Activated CD8-positive, alpha-beta memory T cell treated with anti-CD3 and anti-CD28 coated beads, Interleukin-2, amount 10 ng/mL, durations not matched to agents 7 days and 5 days (primary cell): ENCODE measurements at regions not wholly inside any gene's neighbourhood (a gene's known extent, or its start where the extent isn't known, plus 50 kb on each side); places are given as distances from the start of the nearest gene placed in this dataset.
"Not testable (repeated sequence)": the region's sequence is repeated elsewhere in the genome, so short reads cannot be mapped to it uniquely, and the experiment has no call there.

Experiments used
- ATAC-seq: fragments of 150-1000 bp; cut with Tn5 transposase; one replicate; pipeline ENCODE4 v1.10.0; 2021; ENCODE audit warnings: moderate library complexity
- CTCF ChIA-PET: fragments of 350-600 bp; sonication (Branson Sonifier 250); formaldehyde crosslinking; loops from one replicate; lab custom pipeline; 2021; ENCODE audit warnings: antibody characterized with exemption; lab: Charles Lee
- DNase-seq: peaks from one replicate; pipeline ENCODE4 v3.0.0-alpha.2; 2020
- H3K27ac Mint-ChIP-seq: one replicate; pipeline ENCODE4 v1.8.0; 2021; ENCODE audit warnings: mild to moderate bottlenecking, mixed read lengths
- H3K27me3 Mint-ChIP-seq: one replicate; pipeline ENCODE4 v1.8.0; 2021; ENCODE audit warnings: mixed read lengths
- H3K36me3 Mint-ChIP-seq: one replicate; pipeline ENCODE4 v1.8.0; 2021; ENCODE audit warnings: mild to moderate bottlenecking, mixed read lengths
- H3K4me1 Mint-ChIP-seq: one replicate; pipeline ENCODE4 v1.8.0; 2021; ENCODE audit warnings: mixed read lengths
- H3K4me3 Mint-ChIP-seq: one replicate; pipeline ENCODE4 v1.8.0; 2021; ENCODE audit warnings: mild to moderate bottlenecking, moderate library complexity, mixed read lengths
- H3K9me3 Mint-ChIP-seq: one replicate; pipeline ENCODE4 v1.8.0; 2022; ENCODE audit warnings: low read depth, mixed read lengths

DNA sequence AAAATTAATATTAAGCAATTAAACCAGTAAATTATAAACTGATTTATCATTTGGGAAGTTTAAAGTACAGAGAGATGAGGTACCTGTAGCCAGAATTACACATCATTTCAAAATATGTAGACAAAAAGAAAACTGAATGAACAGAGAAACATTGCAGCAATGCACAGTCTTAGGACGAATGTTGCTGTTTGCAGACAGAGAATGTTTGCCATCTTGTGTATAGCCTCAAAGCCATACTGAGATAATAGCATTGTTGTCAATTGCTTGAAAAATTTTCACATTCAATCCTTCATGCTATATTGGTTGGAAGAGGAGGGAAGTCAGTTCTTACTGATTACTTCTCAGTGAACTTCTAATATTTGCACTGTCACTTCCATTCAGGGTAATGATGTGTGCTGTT lies 326.2 kb downstream of the PRR16 start:
- CTCF ChIA-PET, result no interaction called here
- H3K27me3 Mint-ChIP-seq, result no peaks in the 10 kb centered on the region
- H3K27ac Mint-ChIP-seq, result no peak overlapping the region
- DNase-seq (no peak), ATAC-seq (no peak)
- no peaks in the 10 kb centered on the region for H3K9me3 Mint-ChIP-seq
- H3K36me3 Mint-ChIP-seq, result no peaks in the 10 kb centered on the region
- no peaks in the 10 kb centered on the region for H3K4me1 Mint-ChIP-seq
- H3K4me3 Mint-ChIP-seq, result no peak overlapping the region

DNA sequence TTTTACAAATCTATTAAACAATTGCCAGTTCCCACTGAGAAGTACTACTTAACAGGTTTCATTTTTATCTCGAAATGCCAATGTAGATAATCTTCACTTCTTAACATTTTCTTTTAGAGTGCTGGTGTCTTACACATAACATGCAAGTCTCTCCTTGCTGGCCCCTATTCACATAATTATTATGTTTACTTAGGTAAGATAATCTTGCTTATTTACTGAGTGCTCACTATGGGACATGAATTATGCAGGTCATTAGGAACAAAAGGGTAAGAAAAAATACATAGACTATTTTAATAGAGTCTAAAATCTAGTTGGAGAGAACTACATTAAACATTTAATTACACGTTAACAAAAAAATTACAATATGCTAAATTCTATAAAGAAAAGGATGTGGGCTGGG lies 328.4 kb downstream of the PRR16 start:
- DNase-seq, result no peak
- CTCF ChIA-PET, result no interaction called here
- Mint-ChIP-seq H3K36me3 (no peaks in the 10 kb centered on the region), H3K9me3 (peaks cover 3% of the 10 kb centered on the region), H3K27me3 (no peaks in the 10 kb centered on the region), H3K4me3 (no peak overlapping the region), H3K4me1 (no peaks in the 10 kb centered on the region), H3K27ac (no peak overlapping the region)
- ATAC-seq, result no peak

DNA sequence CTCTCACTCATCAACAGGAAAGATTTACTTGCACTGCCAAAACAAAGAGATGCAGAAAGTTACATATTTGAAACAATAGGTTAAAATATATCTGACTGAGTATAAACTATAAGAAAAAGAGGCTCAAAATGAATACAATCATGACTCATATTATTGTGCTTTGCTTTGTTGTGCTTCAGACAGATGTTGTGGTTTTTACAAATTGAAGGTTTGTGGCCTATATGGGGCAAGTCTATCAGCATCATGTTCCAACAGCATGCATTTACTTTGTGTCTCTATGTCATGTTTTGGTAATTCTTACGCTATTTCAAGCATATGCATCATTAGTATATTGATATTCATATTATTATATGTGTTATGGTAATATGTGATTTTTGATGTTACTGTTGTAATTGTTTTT lies 330.0 kb downstream of the PRR16 start:
- no peak for ATAC-seq
- H3K4me3 Mint-ChIP-seq, result no peak overlapping the region
- CTCF ChIA-PET, result no interaction called here

DNA sequence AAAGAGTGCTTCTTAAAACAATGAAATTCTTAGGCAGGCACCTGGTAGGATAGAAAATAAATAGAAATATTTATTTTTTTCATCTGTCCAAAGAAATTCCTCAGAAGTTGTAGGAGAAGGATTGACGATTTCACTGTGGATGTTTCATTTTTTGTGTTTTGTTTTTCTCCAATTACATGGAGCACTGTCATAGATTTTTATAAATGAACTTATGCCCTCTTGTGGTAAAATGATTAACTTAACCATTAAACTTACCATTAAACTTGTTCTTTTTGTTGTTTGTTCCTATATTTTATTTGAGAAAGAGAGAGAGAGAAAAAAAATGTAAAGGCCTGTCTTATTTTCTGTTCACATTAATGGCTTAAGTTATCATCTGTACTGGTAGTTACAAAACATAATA lies 339.2 kb downstream of the PRR16 start:
- Mint-ChIP-seq H3K4me1 (no peaks in the 10 kb centered on the region), H3K27ac (no peak overlapping the region), H3K27me3 (no peaks in the 10 kb centered on the region), H3K4me3 (no peak overlapping the region), H3K9me3 (peaks cover 12% of the 10 kb centered on the region), H3K36me3 (no peaks in the 10 kb centered on the region)
- ATAC-seq, result no peak
- no peak for DNase-seq
- CTCF ChIA-PET, result no interaction called here

More for the DNA sequence above, 330.0 kb downstream of the PRR16 start:
- no peaks in the 10 kb centered on the region for H3K4me1 Mint-ChIP-seq
- no peaks in the 10 kb centered on the region for H3K27me3 Mint-ChIP-seq
- H3K36me3 Mint-ChIP-seq, result no peaks in the 10 kb centered on the region
- DNase-seq, result no peak
- peaks cover 3% of the 10 kb centered on the region for H3K9me3 Mint-ChIP-seq
- H3K27ac Mint-ChIP-seq, result no peak overlapping the region

DNA sequence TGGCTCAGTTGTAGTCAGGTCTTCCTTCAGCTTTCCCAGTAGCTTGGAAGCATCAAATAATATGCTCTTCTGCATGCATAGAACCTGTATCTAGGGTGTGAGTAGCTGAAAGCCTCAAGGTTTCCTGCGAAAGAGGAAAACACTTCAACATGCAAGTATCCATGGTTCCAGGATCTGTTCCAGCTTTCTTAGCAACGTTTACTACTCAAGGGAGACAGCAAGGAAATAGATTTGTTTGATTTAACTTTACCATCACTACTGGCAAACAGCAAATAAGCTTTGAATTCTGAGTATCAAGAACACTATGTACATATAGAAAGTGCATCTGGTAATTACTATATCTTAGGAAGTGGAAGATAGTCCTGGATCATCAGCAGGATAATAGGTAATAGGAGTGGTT lies 341.0 kb downstream of the PRR16 start:
- ATAC-seq (no peak), DNase-seq (no peak)
- no peaks in the 10 kb centered on the region for H3K27me3 Mint-ChIP-seq
- no peak overlapping the region for H3K4me3 Mint-ChIP-seq
- peaks cover 8% of the 10 kb centered on the region for H3K9me3 Mint-ChIP-seq
- CTCF ChIA-PET, result no interaction called here
- H3K36me3 Mint-ChIP-seq, result no peaks in the 10 kb centered on the region
- no peak overlapping the region for H3K27ac Mint-ChIP-seq
- H3K4me1 Mint-ChIP-seq, result no peaks in the 10 kb centered on the region

DNA sequence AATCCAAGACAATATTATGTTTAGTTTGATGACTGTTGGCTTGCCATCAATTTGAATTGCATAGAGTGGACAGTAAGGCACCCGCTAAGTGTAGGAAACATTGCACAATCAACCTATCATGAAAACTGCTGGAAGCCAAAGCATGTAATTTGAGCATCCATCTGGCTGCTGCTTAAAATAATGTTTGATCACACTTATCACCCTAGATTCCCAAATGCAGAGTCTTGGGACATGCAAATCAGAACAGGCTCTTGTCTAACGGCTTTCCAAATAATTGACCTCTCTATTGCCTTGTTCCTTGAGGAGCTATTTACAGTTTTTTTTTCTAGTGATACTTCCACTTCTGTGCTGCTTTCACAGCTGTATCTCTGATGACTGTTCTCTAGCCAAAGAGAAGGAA lies 342.1 kb downstream of the PRR16 start:
- DNase-seq, result no peak
- Mint-ChIP-seq H3K9me3 (peaks cover 8% of the 10 kb centered on the region), H3K27me3 (no peaks in the 10 kb centered on the region), H3K36me3 (no peaks in the 10 kb centered on the region), H3K4me1 (no peaks in the 10 kb centered on the region), H3K4me3 (no peak overlapping the region), H3K27ac (no peak overlapping the region)
- no peak for ATAC-seq
- CTCF ChIA-PET, result no interaction called here

DNA sequence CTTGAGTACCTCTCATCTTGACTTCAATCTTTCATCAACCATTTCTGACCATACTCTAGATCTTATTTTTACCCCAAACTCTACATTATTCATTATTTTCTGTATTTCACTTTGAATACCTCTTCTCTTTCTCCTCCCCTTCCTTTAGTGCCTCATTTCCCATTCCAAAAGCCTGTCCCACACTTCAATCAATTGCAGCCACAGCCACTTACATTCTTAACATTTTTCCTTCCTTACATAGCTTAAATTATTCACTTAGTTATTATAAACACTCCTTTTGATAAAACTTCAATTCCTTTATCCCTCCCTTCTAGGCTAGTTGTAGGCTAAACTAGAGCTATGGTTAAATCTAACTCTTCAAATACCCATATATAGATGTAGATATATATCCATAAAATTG lies 344.0 kb downstream of the PRR16 start:
- no peak for DNase-seq
- peaks cover 6% of the 10 kb centered on the region for H3K9me3 Mint-ChIP-seq
- no peak overlapping the region for H3K4me3 Mint-ChIP-seq
- no peak for ATAC-seq
- no peaks in the 10 kb centered on the region for H3K36me3 Mint-ChIP-seq
- no peaks in the 10 kb centered on the region for H3K4me1 Mint-ChIP-seq
- CTCF ChIA-PET, result no interaction called here
- no peaks in the 10 kb centered on the region for H3K27me3 Mint-ChIP-seq
- no peak overlapping the region for H3K27ac Mint-ChIP-seq

DNA sequence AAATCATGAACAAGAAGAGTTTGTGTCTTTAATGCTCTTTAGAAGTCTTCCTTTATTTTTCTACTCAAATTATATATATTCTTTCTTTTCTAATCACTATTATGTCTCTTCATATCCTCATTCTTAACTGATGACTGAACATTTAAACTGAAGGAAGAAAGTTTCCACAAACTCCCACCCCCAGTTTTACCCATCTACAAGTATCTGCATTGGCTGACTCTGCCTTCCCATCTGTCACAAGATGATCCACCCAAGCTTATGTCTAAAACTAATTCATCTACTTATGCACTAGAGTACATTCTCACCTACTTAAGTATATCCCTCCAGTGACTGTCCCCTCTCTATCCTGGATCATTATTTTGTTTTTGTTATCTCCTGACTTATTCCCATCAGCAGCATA lies 344.5 kb downstream of the PRR16 start:
- H3K4me1 Mint-ChIP-seq, result no peaks in the 10 kb centered on the region
- peaks cover 6% of the 10 kb centered on the region for H3K9me3 Mint-ChIP-seq
- H3K4me3 Mint-ChIP-seq, result no peak overlapping the region
- ATAC-seq, result no peak
- no peak overlapping the region for H3K27ac Mint-ChIP-seq
- CTCF ChIA-PET, result no interaction called here
- no peak for DNase-seq
- no peaks in the 10 kb centered on the region for H3K36me3 Mint-ChIP-seq
- no peaks in the 10 kb centered on the region for H3K27me3 Mint-ChIP-seq

DNA sequence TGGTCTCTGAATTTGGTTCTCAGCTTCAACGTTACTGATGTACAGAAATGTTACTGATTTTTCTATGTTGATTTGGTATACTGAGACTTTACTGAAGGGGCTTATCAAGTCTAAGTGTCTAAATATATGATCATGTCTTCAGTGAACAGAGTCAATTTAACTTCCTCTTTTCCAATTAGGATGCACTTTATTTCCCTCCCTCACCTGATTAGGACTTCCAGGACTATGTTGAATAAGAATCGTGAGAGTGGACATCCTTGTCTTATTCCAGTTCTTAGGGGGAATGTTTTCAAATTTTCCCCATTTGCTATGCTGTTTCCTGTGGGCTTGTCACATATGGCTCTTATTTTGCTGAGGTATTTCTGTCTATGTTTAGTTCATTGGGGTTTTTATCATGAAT lies 349.5 kb downstream of the PRR16 start:
- Mint-ChIP-seq H3K36me3 (no peaks in the 10 kb centered on the region), H3K9me3 (peaks cover 5% of the 10 kb centered on the region), H3K27me3 (no peaks in the 10 kb centered on the region), H3K4me3 (no peak overlapping the region), H3K4me1 (no peaks in the 10 kb centered on the region), H3K27ac (no peak overlapping the region)
- CTCF ChIA-PET, result no interaction called here
- DNase-seq, result no peak
- no peak for ATAC-seq

DNA sequence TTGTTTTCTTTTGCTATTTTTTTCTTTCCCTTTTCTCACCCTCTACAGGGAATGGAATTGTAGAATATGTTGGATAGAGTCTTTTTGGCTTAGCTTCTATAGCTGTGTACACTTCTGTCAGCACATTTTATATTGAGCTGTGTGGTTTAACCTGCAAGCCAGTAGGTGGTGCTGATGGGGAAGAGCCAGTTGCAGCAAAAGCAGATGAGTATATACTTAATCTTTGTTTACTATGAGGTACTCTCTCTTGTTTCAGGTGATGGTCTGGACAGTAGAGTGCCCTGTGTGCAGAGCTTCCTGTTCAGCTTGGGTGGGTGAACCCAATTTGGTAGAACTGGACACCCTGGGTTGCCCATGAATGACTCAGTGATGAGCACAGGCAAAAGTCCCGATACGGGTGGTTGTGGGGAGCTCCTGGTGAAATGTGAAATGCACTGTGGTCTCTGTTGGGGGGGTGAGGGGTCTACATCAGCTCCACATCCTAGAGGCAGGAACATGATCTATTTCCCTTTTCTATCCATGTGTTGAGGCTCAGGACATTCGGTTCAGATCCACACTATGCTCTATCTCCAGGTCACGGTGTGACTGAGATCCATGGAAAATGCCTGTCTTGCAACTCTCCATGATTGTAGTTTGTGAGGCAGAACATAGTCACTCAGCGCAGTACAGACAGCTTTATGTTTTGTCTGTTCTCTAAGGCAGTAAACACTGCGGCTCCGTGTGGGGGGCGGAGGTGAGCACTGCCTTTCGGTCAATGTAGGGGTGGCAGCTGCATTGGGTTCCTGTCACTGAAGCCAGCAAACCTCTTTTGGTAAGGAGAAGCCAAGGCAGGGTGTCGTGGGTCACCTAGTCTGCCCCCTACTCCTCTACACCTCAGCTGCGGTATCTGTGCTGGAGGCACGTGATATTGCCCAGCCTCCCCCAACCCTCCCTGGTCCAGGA lies 353.2 kb downstream of the PRR16 start:
- H3K36me3 Mint-ChIP-seq, result no peaks in the 10 kb centered on the region
- H3K27ac Mint-ChIP-seq, result no peak overlapping the region
- CTCF ChIA-PET, result no interaction called here
- H3K4me1 Mint-ChIP-seq, result no peaks in the 10 kb centered on the region
- no peaks in the 10 kb centered on the region for H3K27me3 Mint-ChIP-seq
- ATAC-seq (no peak), DNase-seq (no peak)
- peaks cover 7% of the 10 kb centered on the region for H3K9me3 Mint-ChIP-seq
- no peak overlapping the region for H3K4me3 Mint-ChIP-seq

DNA sequence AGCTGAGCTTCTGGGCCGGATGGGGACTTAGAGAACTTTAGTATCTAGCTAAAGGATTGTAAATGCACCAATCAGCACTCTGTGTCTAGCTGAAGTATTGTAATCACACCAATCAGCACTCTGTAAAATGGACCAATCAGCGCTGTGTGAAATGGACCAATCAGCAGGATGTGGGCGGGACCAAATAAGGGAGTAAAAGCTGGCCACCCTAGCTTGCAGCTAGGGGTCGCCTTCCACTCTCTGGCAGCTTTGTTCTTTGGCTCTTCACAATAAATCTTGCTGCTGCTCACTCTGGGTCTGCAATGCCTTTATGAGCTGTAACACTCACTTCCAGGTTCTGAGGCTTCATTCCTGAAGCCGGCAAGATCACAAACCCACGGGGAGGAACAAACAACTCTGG lies 354.0 kb downstream of the PRR16 start:
- CTCF ChIA-PET, result no interaction called here
- H3K4me3 Mint-ChIP-seq, result no peak overlapping the region
- no peaks in the 10 kb centered on the region for H3K4me1 Mint-ChIP-seq
- ATAC-seq (no peak), DNase-seq (no peak)
- H3K27me3 Mint-ChIP-seq, result no peaks in the 10 kb centered on the region
- H3K27ac Mint-ChIP-seq, result no peak overlapping the region
- H3K9me3 Mint-ChIP-seq, result peaks cover 7% of the 10 kb centered on the region
- no peaks in the 10 kb centered on the region for H3K36me3 Mint-ChIP-seq

DNA sequence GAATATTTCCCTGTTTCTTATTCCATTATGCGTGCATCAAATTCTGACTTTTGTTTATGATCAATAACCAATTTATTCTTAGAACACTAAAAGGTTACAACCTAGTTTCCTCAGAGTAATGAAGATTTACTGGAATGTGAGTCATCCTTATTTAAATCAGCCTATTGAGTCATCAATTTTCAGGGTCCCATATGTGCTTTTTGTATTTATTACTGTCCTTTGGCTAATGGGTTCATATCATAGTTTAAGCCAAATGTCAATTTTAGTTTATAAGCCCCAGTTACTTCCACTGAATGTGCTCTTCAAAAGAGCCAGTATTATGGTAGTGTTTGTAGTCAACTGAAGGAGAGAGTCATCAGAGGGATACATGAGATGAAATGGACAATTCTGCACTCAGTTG lies 359.2 kb downstream of the PRR16 start:
- no peaks in the 10 kb centered on the region for H3K27me3 Mint-ChIP-seq
- DNase-seq (no peak), ATAC-seq (no peak)
- CTCF ChIA-PET, result no interaction called here
- H3K4me3 Mint-ChIP-seq, result no peak overlapping the region
- no peaks in the 10 kb centered on the region for H3K4me1 Mint-ChIP-seq
- no peaks in the 10 kb centered on the region for H3K36me3 Mint-ChIP-seq
- peaks cover 7% of the 10 kb centered on the region for H3K9me3 Mint-ChIP-seq
- H3K27ac Mint-ChIP-seq, result no peak overlapping the region

DNA sequence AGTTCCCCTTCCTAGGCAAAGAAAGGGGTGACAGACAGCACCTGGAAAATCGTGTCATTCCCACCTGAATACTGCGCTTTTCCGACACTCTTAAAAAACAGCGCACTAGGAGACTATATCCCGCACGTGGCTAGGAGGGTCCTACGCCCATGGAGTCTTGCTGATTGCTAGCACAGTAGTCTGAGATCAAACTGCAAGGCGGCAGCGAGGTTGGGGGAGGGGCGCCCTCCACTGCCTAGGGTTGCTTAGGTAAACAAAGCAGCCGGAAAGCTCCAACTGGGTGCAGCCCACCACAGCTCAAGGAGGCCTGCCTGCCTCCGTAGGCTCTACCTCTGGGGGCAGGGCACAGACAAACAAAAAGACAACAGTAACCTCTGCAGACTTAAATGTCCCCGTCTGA lies 367.5 kb downstream of the PRR16 start:
- H3K4me3 Mint-ChIP-seq, H3K27ac Mint-ChIP-seq, CTCF ChIA-PET, ATAC-seq, H3K9me3 Mint-ChIP-seq, DNase-seq, H3K27me3 Mint-ChIP-seq, H3K36me3 Mint-ChIP-seq, H3K4me1 Mint-ChIP-seq: not testable (repeated sequence)

DNA sequence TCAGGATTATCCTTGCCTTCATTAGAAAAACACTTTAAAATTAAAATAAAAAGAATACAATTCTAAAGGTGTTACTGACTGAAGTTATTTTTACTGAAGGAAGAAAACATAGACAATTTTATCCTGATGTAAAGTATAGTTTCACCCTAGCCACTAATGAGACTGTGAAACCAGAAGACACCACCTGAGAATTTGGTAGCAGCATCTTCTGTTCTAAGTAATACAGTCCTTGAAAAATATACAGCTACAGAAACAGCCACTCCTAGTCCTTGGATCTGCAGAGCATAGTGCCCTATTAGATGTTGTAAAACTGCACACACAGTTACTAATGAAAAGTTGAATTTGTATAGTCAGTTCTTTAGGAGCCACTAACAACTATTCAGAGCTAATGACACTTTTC lies 377.7 kb downstream of the PRR16 start:
- H3K9me3 Mint-ChIP-seq, result peaks cover 11% of the 10 kb centered on the region
- H3K36me3 Mint-ChIP-seq, result no peaks in the 10 kb centered on the region
- no peaks in the 10 kb centered on the region for H3K4me1 Mint-ChIP-seq
- no peak overlapping the region for H3K27ac Mint-ChIP-seq
- ATAC-seq (no peak), DNase-seq (no peak)
- no peak overlapping the region for H3K4me3 Mint-ChIP-seq
- H3K27me3 Mint-ChIP-seq, result no peaks in the 10 kb centered on the region
- CTCF ChIA-PET, result no interaction called here
